GM18508 (cell line): ENCODE measurements at regions not wholly inside any gene's neighbourhood (a gene's known extent, or its start where the extent isn't known, plus 50 kb on each side); places are given as distances from the start of the nearest gene placed in this dataset.

Experiments used
- ATAC-seq: cut with Tn5 transposase; IDR thresholded peaks from one replicate; pipeline ENCODE4 v1.9.1; 2021; ENCODE audit warnings: moderate number of reproducible peaks; ENCODE audit not compliant: insufficient read depth, unreplicated experiment

DNA sequence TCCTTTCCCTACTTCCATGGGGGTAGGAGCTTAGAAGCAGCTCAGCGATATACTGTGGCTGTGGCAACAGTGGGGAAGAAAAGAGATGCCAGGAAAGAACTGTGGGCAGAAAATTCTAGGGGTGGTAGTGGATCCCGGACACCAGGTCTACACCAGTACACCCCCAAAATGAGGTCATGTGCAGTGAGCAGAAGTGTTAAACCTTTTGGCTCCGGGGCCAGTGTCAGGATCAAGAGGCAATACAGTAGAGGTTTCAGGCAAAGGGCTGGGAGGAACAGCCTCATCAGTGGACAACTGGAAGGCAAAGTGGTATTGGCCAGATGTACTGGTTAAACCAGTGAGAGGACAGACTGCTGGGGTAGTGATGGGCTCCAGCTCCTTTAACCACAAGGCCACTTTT, 163.1 kb upstream of the CCL2 start:
- ATAC-seq = no peak

DNA sequence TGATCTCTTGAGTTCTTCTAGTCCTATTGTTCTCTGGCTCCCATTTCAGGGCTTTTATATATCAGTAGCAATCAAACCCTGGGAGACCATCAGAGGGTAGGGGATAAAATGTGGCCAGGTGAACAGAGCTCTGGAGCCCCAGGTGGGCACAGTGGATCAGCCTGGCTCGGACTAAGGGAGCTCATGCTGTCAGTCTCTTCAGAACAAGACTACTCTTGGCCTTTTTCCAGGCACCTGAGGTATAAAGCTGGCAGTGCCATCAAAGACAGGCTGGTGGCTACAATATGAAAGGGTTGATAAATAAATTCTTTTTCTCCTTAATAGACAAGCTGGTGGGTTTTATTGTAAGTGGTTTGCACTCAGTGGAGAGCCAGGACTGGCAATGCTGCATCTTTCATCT, 160.0 kb upstream of the CCL2 start:
- ATAC-seq = no peak

DNA sequence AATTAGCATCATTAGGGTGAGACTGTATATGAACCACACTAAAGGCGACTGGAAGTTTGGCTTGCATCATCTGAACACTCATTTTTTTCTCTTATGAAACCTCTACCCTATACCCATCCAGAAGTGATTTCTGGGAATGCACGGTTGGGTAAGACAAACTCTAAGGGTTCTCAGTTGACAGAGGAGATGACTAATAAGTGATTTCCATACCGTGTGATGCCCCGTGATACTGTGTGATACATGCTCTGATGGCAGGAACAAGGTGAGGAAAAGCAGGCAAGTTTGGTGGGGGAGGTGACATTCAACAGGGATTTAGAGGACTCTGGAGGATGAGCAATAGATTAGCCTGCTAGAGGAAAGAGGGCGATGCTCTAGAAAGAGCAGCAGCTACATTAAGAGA, 156.4 kb upstream of the CCL2 start:
- no peak for ATAC-seq

DNA sequence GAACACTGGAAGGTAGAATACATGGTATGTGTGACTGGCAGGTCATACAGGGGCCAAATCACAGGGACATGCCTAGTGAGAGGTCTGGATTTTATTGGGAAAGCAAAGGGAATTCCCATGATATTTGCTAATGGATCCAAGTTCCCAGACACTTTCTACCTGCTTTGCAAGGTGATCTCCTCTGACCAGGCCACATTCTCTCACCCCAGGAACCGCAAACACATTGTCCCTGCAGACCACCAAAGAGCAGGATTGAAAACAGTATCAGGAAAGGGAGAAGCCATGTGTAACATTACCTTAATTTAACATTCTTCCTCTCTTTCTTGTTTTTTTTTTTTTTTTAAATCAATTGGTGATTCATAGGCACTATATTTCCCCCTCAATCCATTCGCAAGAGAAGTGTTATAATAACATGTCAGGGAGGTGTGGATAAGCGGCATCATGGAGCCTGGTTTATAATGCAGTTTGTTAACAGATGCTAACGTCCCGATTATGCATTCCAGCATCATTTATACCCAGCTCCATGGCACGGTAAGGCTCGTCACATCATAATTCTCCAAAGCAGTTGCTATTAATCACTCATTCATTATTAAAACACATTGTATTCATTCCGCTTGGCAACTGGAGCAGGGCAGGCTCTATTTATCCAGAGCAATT, 155.1 kb upstream of the CCL2 start:
- no peak for ATAC-seq

DNA sequence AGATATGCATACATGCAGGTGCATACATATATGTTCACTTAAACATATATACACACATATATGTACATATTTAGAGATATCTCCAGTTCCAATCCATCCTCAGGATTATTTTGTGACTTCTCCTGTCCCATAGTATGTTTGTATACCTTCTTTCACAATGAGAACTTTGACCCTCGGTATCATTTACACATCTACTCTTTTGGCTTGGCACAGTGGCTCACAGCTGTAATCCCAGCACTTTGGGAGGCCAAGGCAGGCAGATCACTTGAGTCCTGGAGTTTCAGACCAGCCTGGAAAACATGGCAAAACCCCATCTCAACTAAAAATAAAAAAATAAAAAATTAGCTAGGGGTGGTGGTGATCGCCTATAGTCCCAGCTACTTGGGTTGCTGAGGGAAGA, 148.1 kb upstream of the CCL2 start:
- ATAC-seq = no peak

DNA sequence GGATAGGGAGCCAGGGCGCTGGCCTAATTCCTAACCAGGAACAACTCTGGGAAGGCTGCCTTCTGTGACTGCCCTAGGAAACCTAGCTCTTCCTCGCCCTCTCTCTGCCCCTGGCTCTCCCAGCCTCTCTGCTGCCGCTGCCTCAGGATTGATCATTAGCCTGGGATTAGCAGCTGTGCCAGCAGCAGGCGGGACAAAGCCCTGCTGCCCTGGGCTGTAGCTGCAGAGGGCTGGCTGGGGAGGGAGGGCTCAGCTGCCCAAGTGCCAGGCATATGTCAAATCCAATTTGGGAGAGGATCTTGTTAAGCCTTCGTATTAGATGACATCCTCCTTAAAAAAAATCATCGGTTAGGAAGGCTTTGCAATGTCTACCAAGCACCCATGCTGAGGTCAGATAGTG, 144.8 kb upstream of the CCL2 start:
- no peak for ATAC-seq

DNA sequence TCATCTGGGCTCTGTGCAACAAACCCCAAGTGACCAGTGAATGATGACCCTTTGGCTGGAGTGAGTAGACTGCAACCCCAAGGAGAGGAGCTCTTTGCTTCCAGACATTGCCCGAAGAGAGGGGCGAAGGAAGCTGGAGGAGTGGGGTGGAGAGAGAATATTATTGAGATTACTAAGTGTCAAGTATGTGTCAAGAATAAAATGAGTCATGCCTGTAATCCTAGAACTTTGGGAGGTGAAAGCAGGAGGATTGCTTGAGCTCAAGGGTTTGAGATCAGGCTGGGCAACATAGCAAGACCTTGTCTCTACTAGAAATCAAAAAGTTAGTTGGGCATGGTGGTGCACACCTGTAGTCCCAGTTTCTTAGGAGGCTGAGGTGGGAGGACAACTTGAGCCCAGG, 142.0 kb upstream of the CCL2 start:
- no peak for ATAC-seq

DNA sequence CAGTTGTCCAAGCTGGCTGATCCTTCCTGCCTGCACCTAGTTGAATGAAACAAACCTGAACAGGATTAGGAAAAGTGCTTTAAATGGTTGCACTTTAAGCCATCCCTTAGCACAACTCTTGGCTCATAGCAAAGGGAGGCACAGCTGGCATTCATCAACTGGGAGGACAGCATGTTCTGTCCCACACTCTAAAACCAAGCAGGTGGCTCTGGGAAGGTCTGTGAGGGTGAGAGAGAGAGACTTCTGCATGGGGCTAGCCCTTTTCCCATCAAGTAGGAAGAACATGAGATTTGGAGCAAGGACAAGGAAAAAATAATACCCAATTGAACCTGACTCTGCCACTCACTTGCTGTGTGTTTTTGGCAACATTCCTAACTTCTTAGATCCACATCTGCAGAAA, 140.9 kb upstream of the CCL2 start:
- no peak for ATAC-seq

DNA sequence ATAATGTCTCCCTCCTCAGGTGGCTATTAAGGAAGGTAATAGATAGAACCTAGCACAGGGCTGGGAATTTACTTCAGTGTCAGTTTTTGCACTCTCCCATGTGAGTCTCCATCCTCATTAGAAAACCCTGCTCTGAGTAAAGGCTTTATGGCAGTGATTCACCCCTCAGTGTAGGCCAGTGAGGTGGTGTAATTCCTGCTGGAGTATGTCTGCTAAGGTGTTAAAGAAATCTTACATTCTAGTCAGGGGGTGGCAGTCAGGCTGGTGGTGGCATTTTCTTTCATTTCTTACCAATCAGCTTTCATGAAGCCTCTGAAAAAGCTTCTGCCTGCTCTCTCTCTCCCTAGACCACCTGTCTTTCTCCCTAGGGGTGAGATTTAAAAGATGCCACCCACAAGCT, 138.8 kb upstream of the CCL2 start:
- ATAC-seq = no peak

DNA sequence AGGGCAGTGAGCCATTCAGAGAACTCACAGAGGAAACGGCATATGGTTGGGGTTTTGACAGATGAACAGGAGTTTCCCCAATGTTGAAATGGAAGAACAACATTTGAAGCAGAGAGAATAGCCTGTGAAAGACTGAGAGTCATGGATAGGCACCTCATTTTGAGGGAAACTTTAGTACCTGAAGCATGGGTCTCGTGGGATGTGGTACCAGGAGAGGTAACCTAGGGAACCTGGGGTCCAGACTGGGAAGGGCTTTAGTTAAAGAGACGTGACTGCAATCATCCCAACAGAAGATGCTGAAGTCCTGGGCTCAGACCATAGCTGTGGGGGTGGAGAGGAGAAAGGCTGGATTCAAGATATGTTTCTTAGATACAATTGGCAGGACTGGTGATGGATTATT, 137.8 kb upstream of the CCL2 start:
- ATAC-seq = no peak

DNA sequence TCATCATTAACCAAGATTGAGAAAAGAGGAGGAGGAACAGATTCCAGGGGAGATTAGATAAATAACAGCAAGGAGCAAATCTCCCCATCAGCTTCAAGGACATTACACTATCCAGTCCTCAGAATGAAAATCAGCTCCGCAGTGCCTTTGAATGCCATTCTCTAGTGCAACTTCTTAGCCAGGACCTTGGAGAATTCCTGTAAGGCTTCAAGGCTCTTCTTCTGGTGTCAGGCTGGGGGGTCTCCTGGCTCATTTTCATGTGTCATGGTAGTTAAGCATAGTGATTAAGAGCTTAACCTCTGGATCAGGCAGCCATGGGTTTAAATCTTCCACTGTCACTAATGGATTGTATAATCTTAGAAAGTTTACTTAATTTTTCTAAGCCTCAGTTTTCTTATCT, 137.3 kb upstream of the CCL2 start:
- ATAC-seq = no peak

DNA sequence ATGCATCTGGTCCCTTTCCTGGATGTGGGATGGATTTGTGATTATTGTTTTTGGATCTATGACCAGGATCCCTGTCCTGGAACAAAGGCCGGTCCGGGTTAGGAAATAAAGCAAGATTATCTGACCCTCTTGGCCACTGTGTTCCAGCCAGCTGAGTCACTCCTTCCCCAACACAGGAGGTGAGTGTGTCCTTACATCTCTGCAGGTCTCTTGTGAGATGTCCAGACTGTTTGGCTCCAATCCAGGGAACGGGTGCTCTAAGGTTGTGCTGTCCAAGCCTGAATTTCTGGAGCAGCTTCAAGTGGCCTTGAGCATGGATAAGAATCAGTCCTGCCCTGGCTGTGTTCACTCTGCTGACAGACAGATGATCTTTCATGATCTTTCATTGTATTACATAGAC, 136.5 kb upstream of the CCL2 start:
- no peak for ATAC-seq

DNA sequence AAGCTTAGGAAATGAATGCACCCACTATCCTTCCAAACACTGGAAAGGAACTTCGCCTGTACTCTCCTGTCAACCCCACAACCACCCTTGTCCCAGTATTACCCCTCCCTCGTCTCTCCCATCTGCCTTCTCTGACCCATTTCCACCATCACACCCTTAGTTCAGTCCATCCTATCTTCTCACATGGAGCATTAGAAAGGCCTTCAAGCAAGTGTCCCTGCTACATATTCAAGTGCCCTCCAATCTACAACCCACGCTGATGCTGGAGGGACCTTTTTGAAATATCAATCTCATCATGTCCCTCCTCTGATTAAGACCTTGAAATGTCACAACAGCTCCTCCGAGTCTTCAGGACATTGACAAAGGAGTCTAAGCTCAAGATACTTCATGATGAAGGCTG, 133.8 kb upstream of the CCL2 start:
- ATAC-seq = no peak

DNA sequence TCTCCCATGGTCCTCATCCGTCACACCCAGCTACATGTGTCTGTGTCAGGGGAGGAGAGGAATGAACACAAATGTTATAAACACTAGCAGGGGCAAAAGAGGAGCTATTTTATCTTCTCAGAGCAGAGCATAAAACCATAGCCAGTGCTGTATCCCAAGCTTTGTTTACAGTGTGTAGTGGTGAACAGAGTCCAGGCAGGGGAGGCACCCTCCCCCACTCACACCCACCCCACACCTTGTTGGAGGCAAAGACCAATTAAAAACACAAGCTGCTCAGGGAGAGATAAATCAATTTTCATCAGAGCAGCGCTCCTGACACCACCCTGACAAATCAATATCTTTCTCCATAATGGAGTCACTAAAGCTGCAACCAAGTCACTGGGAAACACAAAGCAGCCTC, 132.6 kb upstream of the CCL2 start:
- ATAC-seq = no peak

DNA sequence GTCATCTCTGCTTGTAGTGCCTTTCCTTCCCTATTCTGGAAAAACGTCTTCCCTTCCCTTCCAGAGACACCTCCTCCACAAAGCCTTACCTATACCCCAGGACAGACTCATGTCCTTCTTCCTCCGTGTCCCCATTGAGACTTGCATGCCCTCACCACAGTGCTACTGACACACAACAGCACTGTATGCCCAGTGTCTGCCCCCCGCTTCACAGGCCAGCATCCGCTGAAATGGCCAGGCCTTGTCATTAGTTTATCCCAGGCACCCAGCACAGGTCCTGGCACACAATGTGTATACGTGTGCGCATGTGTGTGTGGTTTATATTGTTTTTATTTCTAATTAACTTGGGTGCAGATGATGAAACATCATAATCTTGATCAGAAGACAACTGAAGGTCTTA, 130.1 kb upstream of the CCL2 start:
- no peak for ATAC-seq

DNA sequence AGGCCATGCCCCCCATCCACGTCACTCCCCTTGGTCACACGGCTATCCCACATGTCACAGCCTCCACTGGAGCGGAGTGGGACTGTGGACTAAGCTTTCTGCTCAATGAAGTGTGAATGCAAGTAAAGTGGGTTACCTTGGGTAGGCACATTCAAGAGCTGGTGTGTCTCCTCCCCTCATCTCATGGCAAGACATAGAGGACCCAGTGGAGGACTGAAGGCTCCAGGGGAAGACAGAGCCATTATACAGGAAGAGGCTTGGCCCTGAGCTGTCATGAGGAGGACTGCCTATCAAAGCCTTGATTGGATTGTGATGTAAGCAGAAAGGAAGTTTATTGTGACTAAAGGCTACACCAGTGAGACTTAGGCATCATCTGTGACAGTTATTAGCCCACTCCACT, 129.2 kb upstream of the CCL2 start:
- no peak for ATAC-seq

DNA sequence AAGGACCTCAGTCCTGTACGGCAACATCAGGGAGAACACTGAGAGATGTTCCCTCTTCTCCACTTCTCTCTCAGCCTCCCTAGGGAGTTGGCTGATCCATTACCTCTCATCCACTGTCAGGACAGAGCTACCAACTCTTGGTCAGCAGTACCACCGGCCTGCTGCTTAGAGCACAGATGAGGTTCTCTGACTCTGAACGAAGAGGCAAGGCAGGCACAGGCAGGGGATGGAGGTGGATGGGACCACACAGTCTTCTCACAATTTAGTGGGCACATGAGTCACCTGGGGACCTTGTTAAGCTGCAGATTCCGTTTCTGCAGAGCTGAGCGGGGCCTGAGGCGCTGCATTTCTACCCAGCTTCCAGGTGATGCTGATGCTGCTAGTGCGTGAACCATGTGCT, 128.6 kb upstream of the CCL2 start:
- no peak for ATAC-seq

DNA sequence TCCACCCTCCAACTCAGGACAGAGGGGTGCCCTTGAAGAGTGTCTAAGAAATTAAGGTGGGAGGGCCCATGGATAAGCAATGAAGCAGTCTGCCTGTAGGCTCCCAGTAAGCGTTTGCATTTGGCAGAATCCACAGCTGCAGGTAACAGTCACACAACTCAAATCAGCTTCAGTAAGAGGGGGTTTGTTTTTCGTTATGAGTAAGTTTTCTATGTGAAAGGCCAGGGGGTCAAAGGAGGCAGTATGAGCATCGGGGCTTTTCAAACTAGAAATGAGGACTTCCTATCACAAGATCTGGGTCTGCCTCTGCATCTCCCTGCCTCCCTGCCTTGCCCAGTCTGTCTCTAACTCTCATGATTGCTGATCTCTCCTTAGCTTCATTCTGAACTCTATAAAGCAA, 128.1 kb upstream of the CCL2 start:
- ATAC-seq = no peak

DNA sequence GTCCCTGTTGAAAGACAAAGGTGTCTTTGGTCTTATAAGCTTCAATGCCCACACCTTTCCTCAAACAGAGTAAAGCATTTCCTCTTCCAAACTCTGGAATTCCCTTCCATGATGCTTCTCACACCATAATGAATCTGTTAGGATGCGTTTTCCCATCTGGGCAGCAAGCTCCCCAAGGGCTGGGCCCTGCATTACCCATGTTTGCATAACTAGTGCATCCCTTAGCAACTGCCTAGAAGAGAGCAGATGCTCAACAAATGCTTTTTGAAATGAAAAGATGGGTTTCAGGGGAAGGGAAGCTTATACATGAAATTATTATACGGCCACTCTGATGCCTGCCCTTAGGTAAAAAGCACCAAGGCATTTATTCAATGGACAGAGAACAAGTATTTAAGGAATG, 124.5 kb upstream of the CCL2 start:
- no peak for ATAC-seq

DNA sequence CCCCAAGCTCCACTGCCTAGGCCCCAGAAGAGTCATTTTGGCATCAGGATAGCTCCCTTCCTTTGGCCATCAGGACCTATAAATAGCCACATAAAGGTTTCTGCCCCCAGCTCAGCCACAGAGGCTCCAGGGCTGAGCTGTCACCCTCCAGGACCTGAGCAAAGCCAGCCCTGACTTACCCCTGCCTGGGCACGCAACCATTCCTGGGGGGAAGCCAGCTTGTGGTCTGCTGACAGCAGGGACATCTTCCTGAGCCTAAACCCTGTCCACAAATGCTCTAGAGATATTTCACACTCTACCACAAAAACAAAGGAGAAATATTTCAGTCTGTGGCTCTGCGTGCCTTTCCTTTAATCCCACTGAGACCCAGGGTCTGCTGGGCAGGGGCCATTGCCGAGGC, 123.7 kb upstream of the CCL2 start:
- no peak for ATAC-seq

DNA sequence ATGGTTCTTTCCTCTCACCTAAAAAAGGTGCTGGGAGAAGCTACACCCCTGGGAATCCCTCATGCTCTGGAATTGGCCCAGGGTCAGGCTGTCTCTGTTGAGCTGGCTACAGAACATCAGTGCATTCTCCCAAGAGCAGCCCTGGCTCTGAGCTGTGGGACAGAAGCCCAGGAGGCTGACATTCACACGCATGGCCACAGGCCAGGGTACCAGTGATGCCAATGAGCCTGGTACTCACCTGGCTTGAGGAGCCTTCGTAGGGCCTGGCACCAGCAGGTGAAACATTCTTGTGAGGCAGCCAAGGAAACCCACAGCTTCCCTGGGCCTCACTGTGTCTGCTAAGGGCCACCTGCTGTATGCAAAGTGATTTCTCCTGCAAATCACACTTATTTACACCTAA, 121.7 kb upstream of the CCL2 start:
- ATAC-seq = no peak

DNA sequence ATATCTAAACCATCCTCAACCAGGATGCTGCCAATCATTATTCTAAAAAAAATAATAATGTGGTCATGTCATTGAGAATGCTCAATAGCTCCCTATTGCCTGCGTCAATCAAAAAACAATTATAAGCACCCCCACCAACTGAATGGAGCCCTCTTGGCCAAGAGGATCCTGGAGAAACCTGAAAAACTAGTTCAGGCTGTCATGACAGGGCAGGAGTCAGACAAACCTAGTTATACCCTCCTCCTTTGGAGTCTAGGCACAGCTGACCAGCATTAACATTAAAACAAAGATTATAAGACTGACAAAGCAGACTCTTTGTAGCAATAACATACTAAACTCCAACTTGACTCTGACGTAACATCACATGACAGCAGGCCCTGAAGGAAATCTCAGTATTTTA, 119.2 kb upstream of the CCL2 start:
- no peak for ATAC-seq

DNA sequence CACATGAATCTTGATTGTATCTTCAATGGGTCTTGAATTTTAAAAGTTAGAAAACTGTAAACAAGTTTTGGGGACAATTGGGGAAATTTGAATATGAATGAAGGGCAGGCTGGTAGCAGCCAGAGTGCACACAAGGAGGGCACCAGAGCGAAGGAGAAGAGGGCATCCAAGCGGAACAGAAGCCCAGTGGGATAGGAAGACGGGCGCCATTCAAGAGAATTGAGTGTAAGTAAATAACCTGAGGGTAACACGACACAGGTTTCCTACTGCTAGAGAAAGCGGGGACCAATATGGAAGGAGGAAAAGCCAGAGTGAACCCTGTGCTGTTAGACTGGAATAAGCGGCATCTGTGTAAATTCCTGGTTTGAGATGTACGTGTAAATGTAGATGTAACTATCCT, 115.1 kb upstream of the CCL2 start:
- no peak for ATAC-seq
